ENCODE measurements at regions not wholly inside any gene's neighbourhood (a gene's known extent, or its start where the extent isn't known, plus 50 kb on each side); places are given as distances from the start of the nearest gene placed in this dataset.

- no peak overlapping the region for H3K4me3 Mint-ChIP-seq
- no peaks in the 10 kb centered on the region for H3K36me3 Mint-ChIP-seq
- no peak for DNase-seq (ENCODE audit: low spot score in 2 of 2)
- no peak overlapping the region for H3K27ac Mint-ChIP-seq
- H3K4me1 Mint-ChIP-seq: no peaks in the 10 kb centered on the region
- ATAC-seq: no peak
- H3K9me3 Mint-ChIP-seq: peaks cover 3% of the 10 kb centered on the region
Observed at GRCh38 chr12:17695495-17695894, 394.5 kb downstream of the RERGL start.

- DNase-seq (ENCODE audit: low spot score in 2 of 2): no peak
- no peak overlapping the region for H3K4me3 Mint-ChIP-seq
- no peaks in the 10 kb centered on the region for H3K4me1 Mint-ChIP-seq
- ATAC-seq: no peak
- H3K36me3 Mint-ChIP-seq: no peaks in the 10 kb centered on the region
- peaks cover 12% of the 10 kb centered on the region for H3K9me3 Mint-ChIP-seq
- no peak overlapping the region for H3K27ac Mint-ChIP-seq
Observed at GRCh38 chr12:17691369-17691768, 398.6 kb downstream of the RERGL start.

- no peak for ATAC-seq
- no peak overlapping the region for H3K27ac Mint-ChIP-seq
- peaks cover 17% of the 10 kb centered on the region for H3K9me3 Mint-ChIP-seq
Observed at GRCh38 chr12:17680220-17680619, 409.8 kb downstream of the RERGL start.

GRCh38 chr12:17666641-17667324 lies 423.2 kb downstream of the RERGL start:
- Mint-ChIP-seq H3K4me3 (no peak overlapping the region), H3K36me3 (no peaks in the 10 kb centered on the region)

More at GRCh38 chr12:17680220-17680619, 409.8 kb downstream of the RERGL start:
- Mint-ChIP-seq H3K36me3 (no peaks in the 10 kb centered on the region), H3K4me1 (no peaks in the 10 kb centered on the region), H3K4me3 (no peak overlapping the region)
- no peak for DNase-seq (ENCODE audit: low spot score in 2 of 2)

GRCh38 chr12:17665839-17666238 lies 424.2 kb downstream of the RERGL start:
- H3K4me1 Mint-ChIP-seq: no peaks in the 10 kb centered on the region
- no peak for DNase-seq (ENCODE audit: low spot score in 2 of 2)
- no peak overlapping the region for H3K4me3 Mint-ChIP-seq
- H3K9me3 Mint-ChIP-seq: peaks cover 9% of the 10 kb centered on the region
- ATAC-seq: peak; percentile 37
- H3K36me3 Mint-ChIP-seq: no peaks in the 10 kb centered on the region
- no peak overlapping the region for H3K27ac Mint-ChIP-seq

More at GRCh38 chr12:17666641-17667324, 423.2 kb downstream of the RERGL start:
- Mint-ChIP-seq H3K27ac (no peak overlapping the region), H3K4me1 (no peaks in the 10 kb centered on the region), H3K9me3 (peaks cover 9% of the 10 kb centered on the region)
- DNase-seq (ENCODE audit: low spot score in 2 of 2): no peak
- ATAC-seq: no peak

- no peak overlapping the region for H3K27ac Mint-ChIP-seq
Observed at GRCh38 chr12:17661250-17661649, 428.7 kb downstream of the RERGL start.

GRCh38 chr12:17652436-17652835 lies 437.6 kb downstream of the RERGL start:
- no peak for DNase-seq (ENCODE audit: low spot score in 2 of 2)
- Mint-ChIP-seq H3K36me3 (no peaks in the 10 kb centered on the region), H3K9me3 (peaks cover 5% of the 10 kb centered on the region), H3K4me1 (no peaks in the 10 kb centered on the region), H3K4me3 (no peak overlapping the region), H3K27ac (no peak overlapping the region)
- ATAC-seq: no peak

More at GRCh38 chr12:17661250-17661649, 428.7 kb downstream of the RERGL start:
- no peaks in the 10 kb centered on the region for H3K36me3 Mint-ChIP-seq
- DNase-seq (ENCODE audit: low spot score in 2 of 2): no peak
- H3K9me3 Mint-ChIP-seq: peaks cover 14% of the 10 kb centered on the region
- H3K4me1 Mint-ChIP-seq: no peaks in the 10 kb centered on the region
- no peak overlapping the region for H3K4me3 Mint-ChIP-seq
- ATAC-seq: no peak

GRCh38 chr12:17642340-17642650 lies 447.7 kb downstream of the RERGL start:
- Mint-ChIP-seq H3K4me3 (no peak overlapping the region), H3K4me1 (no peaks in the 10 kb centered on the region), H3K36me3 (no peaks in the 10 kb centered on the region), H3K27ac (no peak overlapping the region), H3K9me3 (peaks cover 7% of the 10 kb centered on the region)
- ATAC-seq: no peak
- no peak for DNase-seq (ENCODE audit: low spot score in 2 of 2)

- Mint-ChIP-seq H3K4me1 (no peaks in the 10 kb centered on the region), H3K36me3 (no peaks in the 10 kb centered on the region), H3K4me3 (no peak overlapping the region), H3K27ac (no peak overlapping the region), H3K9me3 (peaks cover 4% of the 10 kb centered on the region)
- DNase-seq (ENCODE audit: low spot score in 2 of 2): no peak
- ATAC-seq: no peak
Observed at GRCh38 chr12:17640615-17641014, 449.4 kb downstream of the RERGL start.

- Mint-ChIP-seq H3K36me3 (no peaks in the 10 kb centered on the region), H3K4me1 (no peaks in the 10 kb centered on the region), H3K4me3 (no peak overlapping the region), H3K9me3 (peaks cover 4% of the 10 kb centered on the region), H3K27ac (no peak overlapping the region)
- ATAC-seq (no peak), DNase-seq (ENCODE audit: low spot score in 2 of 2) (no peak)
Observed at GRCh38 chr12:17618831-17619230, 471.2 kb downstream of the RERGL start.

- Mint-ChIP-seq H3K4me3 (no peak overlapping the region), H3K4me1 (no peaks in the 10 kb centered on the region), H3K9me3 (peaks cover 5% of the 10 kb centered on the region), H3K36me3 (no peaks in the 10 kb centered on the region), H3K27ac (no peak overlapping the region)
- ATAC-seq (no peak), DNase-seq (ENCODE audit: low spot score in 2 of 2) (no peak)
Observed at GRCh38 chr12:17609701-17610100, 480.3 kb downstream of the RERGL start.

GRCh38 chr12:17609153-17609552 lies 480.8 kb downstream of the RERGL start:
- ATAC-seq: no peak

GRCh38 chr12:17595111-17595510 lies 494.9 kb downstream of the RERGL start:
- no peak for ATAC-seq
- Mint-ChIP-seq H3K27ac (no peak overlapping the region), H3K9me3 (peaks cover 6% of the 10 kb centered on the region), H3K36me3 (no peaks in the 10 kb centered on the region), H3K4me1 (no peaks in the 10 kb centered on the region), H3K4me3 (no peak overlapping the region)
- DNase-seq (ENCODE audit: low spot score in 2 of 2): no peak

More at GRCh38 chr12:17609153-17609552, 480.8 kb downstream of the RERGL start:
- no peak overlapping the region for H3K27ac Mint-ChIP-seq
- DNase-seq (ENCODE audit: low spot score in 2 of 2): no peak
- peaks cover 5% of the 10 kb centered on the region for H3K9me3 Mint-ChIP-seq
- no peak overlapping the region for H3K4me3 Mint-ChIP-seq
- H3K4me1 Mint-ChIP-seq: no peaks in the 10 kb centered on the region
- H3K36me3 Mint-ChIP-seq: no peaks in the 10 kb centered on the region

GRCh38 chr12:17593715-17594406 lies 496.1 kb downstream of the RERGL start:
- H3K9me3 Mint-ChIP-seq: peaks cover 9% of the 10 kb centered on the region
- H3K36me3 Mint-ChIP-seq: no peaks in the 10 kb centered on the region
- DNase-seq (ENCODE audit: low spot score in 2 of 2) (no peak), ATAC-seq (no peak)
- H3K4me1 Mint-ChIP-seq: no peaks in the 10 kb centered on the region
- H3K4me3 Mint-ChIP-seq: no peak overlapping the region
- no peak overlapping the region for H3K27ac Mint-ChIP-seq

GRCh38 chr12:17592472-17592871 lies 497.5 kb downstream of the RERGL start:
- ATAC-seq: no peak

GRCh38 chr12:17591005-17591681 lies 498.9 kb downstream of the RERGL start:
- Mint-ChIP-seq H3K9me3 (peaks cover 7% of the 10 kb centered on the region), H3K36me3 (no peaks in the 10 kb centered on the region), H3K4me3 (no peak overlapping the region), H3K4me1 (no peaks in the 10 kb centered on the region), H3K27ac (no peak overlapping the region)
- ATAC-seq (no peak), DNase-seq (ENCODE audit: low spot score in 2 of 2) (no peak)

More at GRCh38 chr12:17592472-17592871, 497.5 kb downstream of the RERGL start:
- no peaks in the 10 kb centered on the region for H3K4me1 Mint-ChIP-seq
- H3K4me3 Mint-ChIP-seq: no peak overlapping the region
- peaks cover 11% of the 10 kb centered on the region for H3K9me3 Mint-ChIP-seq
- no peak overlapping the region for H3K27ac Mint-ChIP-seq
- no peak for DNase-seq (ENCODE audit: low spot score in 2 of 2)
- H3K36me3 Mint-ChIP-seq: no peaks in the 10 kb centered on the region
